ENCODE measurements at regions not wholly inside any gene's neighbourhood (a gene's known extent, or its start where the extent isn't known, plus 50 kb on each side); places are given as distances from the start of the nearest gene placed in this dataset.

DNA sequence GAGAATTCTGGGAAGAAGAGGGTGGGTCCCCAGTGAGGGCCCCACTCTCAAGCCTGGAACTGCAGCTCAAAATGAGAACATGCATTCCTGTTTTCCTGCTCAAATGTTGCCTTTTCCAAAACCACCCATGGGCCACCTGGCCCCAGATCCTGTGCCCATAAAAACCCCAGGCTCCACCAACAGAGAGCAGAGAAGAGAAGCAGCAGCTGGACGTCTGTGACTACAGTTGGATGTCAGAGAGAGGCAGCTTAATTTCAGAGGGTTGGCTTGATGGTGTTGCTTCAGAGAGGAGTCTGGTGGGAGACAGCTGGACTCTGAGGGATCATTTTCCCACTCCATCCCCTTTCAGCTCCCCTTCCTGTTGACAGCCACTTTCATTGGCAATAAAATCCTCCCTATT, 256.4 kb downstream of the FZD1 start:
- Histone ChIP-seq H3K9me3 (no peaks in the 10 kb centered on the region), H3K36me3 (no peaks in the 10 kb centered on the region), H3K27me3 (no peaks in the 10 kb centered on the region), H3K27ac (no peak overlapping the region), H3K4me1 (no peaks in the 10 kb centered on the region), H3K4me3 (no peak overlapping the region)
- no peak for DNase-seq (ENCODE audit: low spot score in 2 of 2)
- TF ChIP-seq, protein P1, sequence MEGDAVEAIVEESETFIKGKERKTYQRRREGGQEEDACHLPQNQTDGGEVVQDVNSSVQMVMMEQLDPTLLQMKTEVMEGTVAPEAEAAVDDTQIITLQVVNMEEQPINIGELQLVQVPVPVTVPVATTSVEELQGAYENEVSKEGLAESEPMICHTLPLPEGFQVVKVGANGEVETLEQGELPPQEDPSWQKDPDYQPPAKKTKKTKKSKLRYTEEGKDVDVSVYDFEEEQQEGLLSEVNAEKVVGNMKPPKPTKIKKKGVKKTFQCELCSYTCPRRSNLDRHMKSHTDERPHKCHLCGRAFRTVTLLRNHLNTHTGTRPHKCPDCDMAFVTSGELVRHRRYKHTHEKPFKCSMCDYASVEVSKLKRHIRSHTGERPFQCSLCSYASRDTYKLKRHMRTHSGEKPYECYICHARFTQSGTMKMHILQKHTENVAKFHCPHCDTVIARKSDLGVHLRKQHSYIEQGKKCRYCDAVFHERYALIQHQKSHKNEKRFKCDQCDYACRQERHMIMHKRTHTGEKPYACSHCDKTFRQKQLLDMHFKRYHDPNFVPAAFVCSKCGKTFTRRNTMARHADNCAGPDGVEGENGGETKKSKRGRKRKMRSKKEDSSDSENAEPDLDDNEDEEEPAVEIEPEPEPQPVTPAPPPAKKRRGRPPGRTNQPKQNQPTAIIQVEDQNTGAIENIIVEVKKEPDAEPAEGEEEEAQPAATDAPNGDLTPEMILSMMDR (IDR thresholded peaks at IDR 0.05), result no peak
- TF ChIP-seq POLR2A (IDR thresholded peaks at IDR 0.05) (no peak), POLR2AphosphoS5 (IDR thresholded peaks at IDR 0.05) (no peak), EP300 (IDR thresholded peaks at IDR 0.05) (no peak)
- 43% methylated on average over 1 of the region's 1 CpG for WGBS

DNA sequence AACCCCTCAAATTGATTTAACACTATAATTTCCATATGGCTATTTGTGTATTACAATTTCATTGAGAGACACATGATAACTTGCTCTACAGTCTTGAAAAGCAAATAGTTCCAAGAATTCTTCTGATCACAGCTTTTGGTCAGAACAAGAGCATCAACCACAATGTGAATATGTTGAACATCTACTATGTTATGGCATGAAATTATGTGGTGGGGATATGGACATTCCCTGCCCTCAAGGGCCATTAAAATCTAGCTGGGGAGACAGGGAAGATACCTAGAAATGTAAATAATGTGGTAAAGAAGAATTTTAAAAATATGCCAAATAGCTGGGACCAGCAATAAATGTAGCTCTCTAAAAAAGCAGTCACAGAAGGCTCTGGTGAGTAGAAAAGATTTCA, 262.2 kb downstream of the FZD1 start:
- DNase-seq (ENCODE audit: low spot score in 2 of 2), result no peak
- TF ChIP-seq, protein P1 (IDR thresholded peaks at IDR 0.05), result no peak
- no peak for TF ChIP-seq EP300 (IDR thresholded peaks at IDR 0.05)
- no peak for TF ChIP-seq POLR2AphosphoS5 (IDR thresholded peaks at IDR 0.05)
- no peak for TF ChIP-seq POLR2A (IDR thresholded peaks at IDR 0.05)
- no peaks in the 10 kb centered on the region for H3K36me3 ChIP-seq
- H3K27me3 ChIP-seq, result no peaks in the 10 kb centered on the region
- H3K4me1 ChIP-seq, result no peaks in the 10 kb centered on the region
- no peak overlapping the region for H3K27ac ChIP-seq
- peaks cover 3% of the 10 kb centered on the region for H3K9me3 ChIP-seq
- H3K4me3 ChIP-seq, result no peak overlapping the region

DNA sequence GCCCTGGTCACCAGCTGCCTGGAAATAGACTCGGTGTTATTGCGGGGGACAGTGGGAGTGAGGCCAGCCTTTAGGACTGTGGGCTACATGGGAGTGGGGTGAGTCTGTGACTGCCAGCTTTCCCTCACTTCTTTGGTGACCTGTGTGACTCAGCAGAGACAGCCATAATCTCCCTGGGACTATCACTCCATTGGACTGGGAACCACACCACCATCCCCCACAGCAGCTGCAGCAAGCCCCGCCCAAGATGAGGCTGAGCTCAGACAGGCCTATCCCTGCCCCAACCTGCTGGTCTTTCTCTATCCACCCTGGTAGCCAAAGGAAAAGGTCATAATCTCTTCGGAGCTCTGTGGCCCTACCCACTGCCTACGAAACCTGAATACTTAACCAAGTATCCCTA, 263.2 kb downstream of the FZD1 start:
- no peak for DNase-seq (ENCODE audit: low spot score in 2 of 2)
- TF ChIP-seq, protein P1 (IDR thresholded peaks at IDR 0.05), result no peak
- no peak for TF ChIP-seq POLR2A (IDR thresholded peaks at IDR 0.05)

DNA sequence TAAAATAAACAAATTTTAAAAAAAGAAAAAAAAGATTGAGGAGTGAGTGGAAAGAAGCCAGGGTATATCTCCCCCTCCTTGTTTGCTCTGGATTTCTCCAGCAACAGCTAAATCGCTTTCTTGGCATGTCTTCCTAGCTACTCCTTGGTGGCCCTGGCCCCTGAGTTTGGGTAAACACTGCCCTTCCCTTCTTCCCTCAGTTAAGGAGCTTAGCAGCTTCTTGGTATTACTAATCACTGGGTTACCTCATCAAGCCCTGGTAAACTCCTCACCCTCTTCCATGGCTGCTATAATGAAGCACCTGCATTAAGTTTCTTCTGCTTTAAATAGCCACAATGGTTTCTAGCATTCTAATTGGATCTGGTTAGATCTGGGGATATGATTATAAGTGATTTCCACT, 269.8 kb downstream of the FZD1 start:
- Histone ChIP-seq H3K27ac (no peak overlapping the region), H3K4me1 (no peaks in the 10 kb centered on the region), H3K27me3 (no peaks in the 10 kb centered on the region), H3K9me3 (peaks cover 3% of the 10 kb centered on the region), H3K4me3 (no peak overlapping the region), H3K36me3 (no peaks in the 10 kb centered on the region)
- TF ChIP-seq EP300 (IDR thresholded peaks at IDR 0.05) (no peak), POLR2A (IDR thresholded peaks at IDR 0.05) (no peak), POLR2AphosphoS5 (IDR thresholded peaks at IDR 0.05) (no peak)
- TF ChIP-seq, protein P1 (IDR thresholded peaks at IDR 0.05), result no peak
- DNase-seq (ENCODE audit: low spot score in 2 of 2), result no peak
- WGBS, result 70% methylated on average over 1 of the region's 1 CpG

More for the DNA sequence above, 263.2 kb downstream of the FZD1 start:
- Histone ChIP-seq H3K27me3 (no peaks in the 10 kb centered on the region), H3K9me3 (peaks cover 3% of the 10 kb centered on the region), H3K4me3 (no peak overlapping the region), H3K36me3 (no peaks in the 10 kb centered on the region), H3K27ac (no peak overlapping the region), H3K4me1 (no peaks in the 10 kb centered on the region)
- 100% methylated on average over 5 of the region's 5 CpGs for WGBS

DNA sequence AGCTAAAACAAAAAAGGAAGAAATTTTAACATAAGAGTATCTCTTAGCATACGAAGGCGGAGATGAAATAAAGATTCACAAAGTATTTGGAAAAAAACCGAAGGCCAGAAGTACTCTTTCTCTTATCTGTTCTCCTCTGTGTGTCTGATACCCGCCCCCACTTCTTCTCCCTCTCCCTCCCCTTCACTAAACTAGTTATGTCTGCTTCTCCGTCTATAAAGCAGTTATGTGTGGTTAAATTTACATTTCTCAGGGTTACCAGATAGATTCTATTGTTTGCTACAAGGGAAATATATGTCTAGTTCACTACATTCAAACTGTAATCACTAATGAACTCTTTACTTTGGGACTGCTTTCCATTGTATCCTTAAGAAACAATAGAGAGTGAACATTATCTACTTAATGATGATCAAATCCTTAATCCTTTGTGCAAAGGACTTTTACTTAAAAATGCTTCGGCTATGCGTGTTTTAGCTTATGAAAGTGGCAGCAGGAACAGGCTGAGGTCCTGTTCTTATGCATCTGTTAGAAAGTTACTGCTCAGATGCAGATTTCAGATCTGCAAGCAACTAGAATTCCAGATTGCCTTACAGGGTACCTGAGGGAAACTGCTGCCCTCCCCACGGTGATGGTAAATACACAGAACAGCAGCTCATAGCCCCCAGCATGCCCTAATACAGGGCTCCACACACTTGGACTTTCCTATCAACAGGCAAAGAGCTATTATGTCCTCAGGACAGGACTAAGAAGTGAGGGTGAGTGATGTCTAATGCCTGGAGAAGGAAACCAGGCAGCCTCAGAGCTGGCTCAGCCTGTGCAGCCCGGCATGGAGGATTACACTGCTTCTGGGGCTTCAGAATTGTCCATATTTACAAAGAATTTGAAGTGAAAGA, 273.3 kb downstream of the FZD1 start:
- no peak overlapping the region for H3K27ac ChIP-seq
- no peaks in the 10 kb centered on the region for H3K36me3 ChIP-seq
- H3K27me3 ChIP-seq, result no peaks in the 10 kb centered on the region
- DNase-seq (ENCODE audit: low spot score in 2 of 2), result no peak
- no peaks in the 10 kb centered on the region for H3K4me1 ChIP-seq
- 69% methylated on average over 9 of the region's 9 CpGs for WGBS
- H3K4me3 ChIP-seq, result no peak overlapping the region
- TF ChIP-seq EP300 (IDR thresholded peaks at IDR 0.05) (no peak), POLR2AphosphoS5 (IDR thresholded peaks at IDR 0.05) (no peak), POLR2A (IDR thresholded peaks at IDR 0.05) (no peak)
- TF ChIP-seq, protein P1 (IDR thresholded peaks at IDR 0.05), result no peak
- no peaks in the 10 kb centered on the region for H3K9me3 ChIP-seq

Data from suprapubic skin (tissue), 4 donors.